ENCODE measurements at regions not wholly inside any gene's neighbourhood (a gene's known extent, or its start where the extent isn't known, plus 50 kb on each side); places are given as distances from the start of the nearest gene placed in this dataset.

GRCh38 chr6:40897390-40898003 lies 141.5 kb downstream of the UNC5CL start:
- TF ChIP-seq ZNF302 (CRISPR knock-in tag; IDR thresholded peaks at IDR 0.05) = no peak
- TF ChIP-seq CTCF (IDR thresholded peaks at IDR 0.05) = no peak
- no peak for TF ChIP-seq MAX (IDR thresholded peaks at IDR 0.05)
- no peak for TF ChIP-seq USF2 (IDR thresholded peaks at IDR 0.05)
- no peak for TF ChIP-seq REST (IDR thresholded peaks at IDR 0.05)
- TF ChIP-seq CEBPB (IDR thresholded peaks at IDR 0.05) = no peak
- no peak for TF ChIP-seq PBX3 (IDR thresholded peaks at IDR 0.05)
- no peak for TF ChIP-seq POLR2A (IDR thresholded peaks at IDR 0.05; ENCODE audit: low read length)
- TF ChIP-seq ZFP36 (IDR thresholded peaks at IDR 0.05; ENCODE audit: borderline replicate concordance, partially characterized antibody) = no peak
- TF ChIP-seq HOXB5 (CRISPR knock-in tag; IDR thresholded peaks at IDR 0.05) = no peak
- TF ChIP-seq NPAS2 (CRISPR knock-in tag; IDR thresholded peaks at IDR 0.05; ENCODE audit: borderline replicate concordance) = no peak
- TF ChIP-seq EP300 (IDR thresholded peaks at IDR 0.05) = no peak
- no peak for TF ChIP-seq JUN (IDR thresholded peaks at IDR 0.05)
